ACC112 (cell line): ENCODE measurements at regions not wholly inside any gene's neighbourhood (a gene's known extent, or its start where the extent isn't known, plus 50 kb on each side); places are given as distances from the start of the nearest gene placed in this dataset.

Experiments
- H2AFZ ChIP-seq: fragments of 200-600 bp; sonication (generic); one replicate; pipeline ENCODE4 v1.6.0; 2017; ENCODE audit warnings: antibody characterized with exemption, low read length; ENCODE audit not compliant: unreplicated experiment
- H3K27ac ChIP-seq: fragments of 200-600 bp; sonication (generic); 2 replicates; pipeline ENCODE4 v1.5.1; 2014; ENCODE audit warnings: low read depth, mild to moderate bottlenecking, antibody characterized with exemption, low read length, moderate library complexity
- H3K27me3 ChIP-seq: fragments of 200-600 bp; sonication (generic); 2 replicates; pipeline ENCODE4 v1.6.1; 2014; ENCODE audit warnings: mild to moderate bottlenecking, antibody characterized with exemption, low read length, moderate library complexity, mixed read lengths; ENCODE audit not compliant: insufficient read depth
- H3K36me3 ChIP-seq: fragments of 200-600 bp; sonication (generic); 2 replicates; pipeline ENCODE4 v1.6.1; 2016; ENCODE audit warnings: mild to moderate bottlenecking, antibody characterized with exemption, low read length, moderate library complexity, mixed read lengths; ENCODE audit not compliant: insufficient read depth
- H3K4me1 ChIP-seq: fragments of 200-600 bp; sonication (generic); one replicate; pipeline ENCODE4 v1.6.1; 2016; ENCODE audit warnings: low read length, mixed read lengths; ENCODE audit not compliant: insufficient read depth, unreplicated experiment, control insufficient read depth
- H3K4me3 ChIP-seq: fragments of 200-600 bp; sonication (generic); 2 replicates; pipeline ENCODE4 v1.5.1; 2014; ENCODE audit warnings: mild to moderate bottlenecking, low read depth, low read length
- H3K79me2 ChIP-seq: fragments of 200-600 bp; sonication (generic); one replicate; pipeline ENCODE4 v1.6.0; 2016; ENCODE audit warnings: low read length; ENCODE audit not compliant: control insufficient read depth, unreplicated experiment, insufficient read depth

- Histone ChIP-seq H3K36me3 (no peaks in the 10 kb centered on the region), H3K27ac (no peak overlapping the region), H3K4me1 (peaks cover 5% of the 10 kb centered on the region), H2AFZ (no peak overlapping the region), H3K4me3 (no peak overlapping the region), H3K79me2 (no peaks in the 10 kb centered on the region), H3K27me3 (0 out of 2 replicates have a peak, but pooled peaks cover 12% of the 10 kb centered on the region)
These were observed 69.5 kb upstream of the PLXNC1 start for GRCh38 chr12:94078736-94079509.

DNA sequence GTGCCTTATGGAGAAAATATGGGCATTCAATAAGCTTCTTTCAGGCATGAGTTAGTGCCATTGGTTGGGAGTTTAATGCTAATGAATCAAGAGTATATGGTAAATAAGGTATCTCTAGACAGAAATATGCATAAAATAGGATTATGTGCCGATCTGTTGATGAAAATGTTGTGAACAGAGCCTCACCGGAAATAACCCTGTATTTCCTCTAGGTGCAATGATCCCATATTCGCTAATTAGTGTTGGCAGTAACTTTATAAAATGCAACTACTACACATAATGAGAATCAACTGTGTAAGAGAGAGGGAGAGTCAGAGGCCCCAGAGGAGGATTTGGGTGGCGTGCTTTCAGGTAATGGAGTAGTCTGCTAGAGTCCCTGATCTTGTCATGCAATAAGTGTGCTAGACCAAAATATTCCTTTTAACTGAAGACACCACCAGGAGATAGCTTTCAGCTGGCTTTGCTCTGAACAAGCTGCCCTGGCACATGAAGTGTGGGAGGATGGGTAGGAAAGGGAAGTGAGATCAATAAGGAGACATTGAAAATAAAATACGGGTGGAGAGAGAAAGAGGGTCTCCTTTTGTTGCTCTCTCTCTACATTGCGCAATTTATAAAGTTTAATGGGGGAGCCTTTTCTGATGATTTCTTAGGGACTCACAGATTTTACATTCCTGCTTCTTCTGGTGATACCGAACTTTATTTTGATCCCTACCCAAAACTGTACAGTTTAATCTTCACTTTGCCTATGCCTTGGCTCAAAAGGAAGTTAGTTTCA, 68.6 kb upstream of the PLXNC1 start:
- Histone ChIP-seq H3K79me2 (no peaks in the 10 kb centered on the region), H2AFZ (no peak overlapping the region), H3K27me3 (0 out of 2 replicates have a peak, but pooled peaks cover 12% of the 10 kb centered on the region), H3K4me1 (peaks cover 5% of the 10 kb centered on the region), H3K4me3 (no peak overlapping the region), H3K27ac (no peak overlapping the region), H3K36me3 (no peaks in the 10 kb centered on the region)

- Histone ChIP-seq H3K27ac (no peak overlapping the region), H3K79me2 (no peaks in the 10 kb centered on the region), H3K4me3 (no peak overlapping the region), H3K4me1 (no peaks in the 10 kb centered on the region), H2AFZ (no peak overlapping the region), H3K36me3 (no peaks in the 10 kb centered on the region), H3K27me3 (0 out of 2 replicates have a peak, but pooled peaks cover 12% of the 10 kb centered on the region)
These were observed 67.9 kb upstream of the PLXNC1 start for GRCh38 chr12:94080341-94081009.

- Histone ChIP-seq H3K4me3 (no peak overlapping the region), H2AFZ (no peak overlapping the region), H3K27me3 (no peaks in the 10 kb centered on the region), H3K79me2 (no peaks in the 10 kb centered on the region), H3K36me3 (no peaks in the 10 kb centered on the region), H3K27ac (no peak overlapping the region), H3K4me1 (no peaks in the 10 kb centered on the region)
These were observed 65.7 kb upstream of the PLXNC1 start for GRCh38 chr12:94082690-94083089.

- Histone ChIP-seq H3K79me2 (no peaks in the 10 kb centered on the region), H3K27ac (no peak overlapping the region), H3K4me1 (peaks cover 8% of the 10 kb centered on the region), H3K27me3 (no peaks in the 10 kb centered on the region), H2AFZ (no peak overlapping the region), H3K4me3 (no peak overlapping the region), H3K36me3 (no peaks in the 10 kb centered on the region)
These were observed 58.5 kb upstream of the PLXNC1 start for GRCh38 chr12:94089891-94090290.

- Histone ChIP-seq H3K4me1 (peaks cover 8% of the 10 kb centered on the region), H3K79me2 (no peaks in the 10 kb centered on the region), H3K4me3 (no peak overlapping the region), H3K36me3 (no peaks in the 10 kb centered on the region), H3K27ac (no peak overlapping the region), H3K27me3 (no peaks in the 10 kb centered on the region), H2AFZ (no peak overlapping the region)
These were observed 56.8 kb upstream of the PLXNC1 start for GRCh38 chr12:94091624-94092023.

GRCh38 chr12:94092516-94093241, 55.7 kb upstream of the PLXNC1 start:
- H2AFZ ChIP-seq = peak overlapping the region; percentile 23
- no peaks in the 10 kb centered on the region for H3K27me3 ChIP-seq
- H3K4me3 ChIP-seq = no peak overlapping the region; the same call in 1 of the 2 replicates
- H3K27ac ChIP-seq = no peak overlapping the region
- H3K79me2 ChIP-seq = no peaks in the 10 kb centered on the region
- peaks cover 8% of the 10 kb centered on the region for H3K4me1 ChIP-seq
- no peaks in the 10 kb centered on the region for H3K36me3 ChIP-seq

- Histone ChIP-seq H3K36me3 (no peaks in the 10 kb centered on the region), H3K4me3 (no peak overlapping the region), H3K27ac (no peak overlapping the region), H3K27me3 (no peaks in the 10 kb centered on the region), H2AFZ (no peak overlapping the region), H3K4me1 (peaks cover 13% of the 10 kb centered on the region), H3K79me2 (no peaks in the 10 kb centered on the region)
These were observed 53.7 kb upstream of the PLXNC1 start for GRCh38 chr12:94094700-94095099.

GRCh38 chr12:94095618-94096017, 52.8 kb upstream of the PLXNC1 start:
- Histone ChIP-seq H3K36me3 (no peaks in the 10 kb centered on the region), H3K79me2 (no peaks in the 10 kb centered on the region), H3K4me1 (peaks cover 13% of the 10 kb centered on the region), H3K27me3 (no peaks in the 10 kb centered on the region), H3K27ac (no peak overlapping the region), H2AFZ (no peak overlapping the region), H3K4me3 (no peak overlapping the region)

DNA sequence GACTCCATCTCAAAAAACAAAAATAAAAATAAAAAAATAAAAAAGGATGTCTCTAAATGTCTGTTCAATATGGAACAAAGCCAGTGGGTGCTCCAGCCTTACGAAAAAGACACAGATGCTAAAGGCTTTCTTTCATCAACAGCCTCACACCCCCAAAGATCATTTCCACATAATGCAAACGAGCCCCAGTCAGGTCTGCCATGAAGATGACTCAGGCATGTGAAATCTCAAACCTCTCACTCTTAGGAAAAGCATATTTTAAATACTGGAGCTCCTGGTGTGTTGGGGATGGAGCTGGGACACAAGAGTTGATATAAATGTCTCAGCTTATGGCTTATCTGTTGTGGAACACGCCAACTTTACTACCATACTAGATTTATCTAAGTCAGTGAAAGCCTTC, 49.9 kb upstream of the PLXNC1 start:
- Histone ChIP-seq H3K4me3 (no peak overlapping the region), H3K79me2 (no peaks in the 10 kb centered on the region), H3K4me1 (peaks cover 5% of the 10 kb centered on the region), H3K27me3 (no peaks in the 10 kb centered on the region), H3K27ac (no peak overlapping the region), H2AFZ (no peak overlapping the region), H3K36me3 (no peaks in the 10 kb centered on the region)
